Prostate gland (tissue), 2 donors: ENCODE measurements at regions not wholly inside any gene's neighbourhood (a gene's known extent, or its start where the extent isn't known, plus 50 kb on each side); places are given as distances from the start of the nearest gene placed in this dataset.

Source experiments
- CTCF ChIP-seq, 4 experiments: fragments of 200-600 bp in 2 of 4; fragments of 450-650 bp in 2 of 4; sonication (generic) in 2 of 4; IDR thresholded peaks; 1 replicate in 3 of 4; 2 replicates in 1 of 4; pipeline ENCODE4 v1.5.1; 2016 to 2019; ENCODE audit warnings: antibody characterized with exemption in 4 of 4, mild to moderate bottlenecking in 2 of 4, moderate library complexity in 2 of 4
- POLR2A ChIP-seq: fragments of 450-650 bp; IDR thresholded peaks from one replicate; pipeline ENCODE4 v1.6.1; 2016; ENCODE audit warnings: antibody characterized with exemption, mild to moderate bottlenecking
- POLR2AphosphoS5 ChIP-seq: sonication (generic); formaldehyde crosslinking; IDR thresholded peaks from one replicate; pipeline ENCODE4 v1.6.1; 2017; ENCODE audit warnings: antibody characterized with exemption

- TF ChIP-seq POLR2A (no peak), CTCF (IDR thresholded peaks at IDR 0.05) (no peak), POLR2AphosphoS5 (no peak)
Measured at GRCh38 chr3:168285506-168285905, 189.8 kb upstream of the GOLIM4 start.
